K562 (cell line): ENCODE measurements at regions not wholly inside any gene's neighbourhood (a gene's known extent, or its start where the extent isn't known, plus 50 kb on each side); places are given as distances from the start of the nearest gene placed in this dataset.

Experiments used
- ATAC-seq: fragments of 200-7000 bp; cut with Tn5 transposase; 3 replicates; pipeline ENCODE4 v1.9.1; 2020; ENCODE audit warnings: moderate library complexity
- BruUV-seq: library from RNA; stranded (reverse); fragments of 400-500 nt; replicated peaks from 2 replicates; lab custom pipeline; 2021; lab: Mats Ljungman, UMichigan
- CTCF ChIA-PET: fragments of 300-600 bp; formaldehyde crosslinking; extraction: SDS; loops from one replicate; lab custom pipeline; 2021; ENCODE audit warnings: low intra/inter-chr PET ratio; lab: Yijun Ruan, JAX
- POLR2A ChIA-PET: fragments of 300-600, 350-650 bp; sonication (Branson Sonifier 250); formaldehyde crosslinking; extraction: SDS; loops from one replicate; lab custom pipeline; 2021; ENCODE audit warnings: antibody characterized with exemption, inconsistent platforms; lab: Yijun Ruan, JAX
- DNase-seq, 4 experiments: peaks; one replicate each; pipeline versions ENCODE4 v3.0.0 to v3.0.0-alpha.2; 2011 to 2018; ENCODE audit warnings: low spot score in 3 of 4, mixed read lengths in 3 of 4; ENCODE audit errors: extremely low read depth in 1 of 4
- FAIRE-seq: peaks from 2 replicates; lab custom pipeline; 2011; peaks lifted over from hg19 to GRCh38; lab: Jason Lieb, UNC
- H2AFZ ChIP-seq: 2 replicates; pipeline ENCODE4 v1.6.0; 2011; ENCODE audit warnings: low read depth, low read length, control low read depth, inconsistent platforms
- H3K27ac ChIP-seq: fragments of 200-600 bp; 3 replicates; pipeline ENCODE4 v1.8.0; 2011; ENCODE audit warnings: low read depth, mild to moderate bottlenecking, control low read depth, inconsistent platforms, low read length, moderate library complexity, mixed read lengths; ENCODE audit errors: extremely low read depth
- H3K27me3 ChIP-seq, 2 experiments: fragments of 300-600 bp in 1 of 2; 2 replicates in 1 of 2; 3 replicates in 1 of 2; pipeline versions ENCODE4 v1.6.0 to v1.8.0; 2011; ENCODE audit warnings: inconsistent platforms in 2 of 2, low read length in 2 of 2, mild to moderate bottlenecking in 1 of 2, mixed read lengths in 1 of 2, moderate library complexity in 1 of 2; ENCODE audit not compliant: control insufficient read depth in 2 of 2, insufficient read depth in 2 of 2
- H3K36me3 ChIP-seq: fragments of 300-600 bp; 3 replicates; pipeline ENCODE4 v1.8.0; 2011; ENCODE audit warnings: mild to moderate bottlenecking, low read length, inconsistent platforms; ENCODE audit not compliant: control insufficient read depth, insufficient read depth
- H3K4me1 ChIP-seq, 2 experiments: fragments of 200-600 bp in 1 of 2; replicated peaks in 1 of 2; 2 replicates in 1 of 2; 3 replicates in 1 of 2; pipeline versions ENCODE4 v1.5.1 to v1.8.0; 2011; ENCODE audit warnings: inconsistent platforms in 2 of 2, low read length in 2 of 2, mild to moderate bottlenecking in 1 of 2, mixed read lengths in 1 of 2, moderate library complexity in 1 of 2; ENCODE audit not compliant: control insufficient read depth in 2 of 2, insufficient read depth in 2 of 2
- H3K4me2 ChIP-seq: 2 replicates; pipeline ENCODE4 v1.6.1; 2011; ENCODE audit warnings: low read length, control low read depth, inconsistent platforms, mixed read lengths; ENCODE audit not compliant: insufficient read depth
- H3K4me3 ChIP-seq: fragments of 200-600 bp; sonication (generic), shearing (Covaris generic); 2 replicates; pipeline ENCODE4 v1.5.1; 2016; ENCODE audit warnings: control low read depth, inconsistent platforms
- H3K79me2 ChIP-seq: fragments of 200-600 bp; 3 replicates; pipeline ENCODE4 v1.8.0; 2011; ENCODE audit warnings: low read length, inconsistent platforms; ENCODE audit not compliant: control insufficient read depth, insufficient read depth
- H3K9ac ChIP-seq, 2 experiments: 2 replicates each; pipeline versions ENCODE4 v1.6.0 to v1.6.1; 2011; ENCODE audit warnings: low read depth in 2 of 2, low read length in 2 of 2, control low read depth in 1 of 2, inconsistent platforms in 1 of 2, mild to moderate bottlenecking in 1 of 2, mixed read lengths in 1 of 2; ENCODE audit not compliant: insufficient read depth in 1 of 2
- H3K9me1 ChIP-seq: one replicate; pipeline ENCODE4 v1.6.0; 2011; ENCODE audit warnings: inconsistent platforms, mild to moderate bottlenecking, low read length, moderate library complexity; ENCODE audit not compliant: control insufficient read depth, insufficient read depth
- H3K9me3 ChIP-seq: replicated peaks from 2 replicates; pipeline ENCODE4 v1.5.1; 2011; ENCODE audit warnings: low read depth, low read length, inconsistent platforms; ENCODE audit not compliant: control insufficient read depth, insufficient read depth
- H4K20me1 ChIP-seq: replicated peaks from 2 replicates; pipeline ENCODE4 v1.6.1; 2011; ENCODE audit warnings: low read length, inconsistent platforms, mixed read lengths; ENCODE audit not compliant: control insufficient read depth, insufficient read depth
- ELK3 ChIP-seq: fragments of 450-650 bp; formaldehyde crosslinking; IDR thresholded peaks from 2 replicates; pipeline ENCODE4 v1.4.0; 2020; ENCODE audit warnings: mild to moderate bottlenecking
- GTF2F1 ChIP-seq: IDR thresholded peaks from 2 replicates; pipeline ENCODE4 v1.6.1; 2011; ENCODE audit warnings: low read depth, low read length, improper control_type of control experiment
- HES1 ChIP-seq: fragments of 450-650 bp; IDR thresholded peaks from 2 replicates; pipeline ENCODE4 v1.6.1; 2016; ENCODE audit warnings: low read depth, mild to moderate bottlenecking, moderate library complexity
- IRF9 ChIP-seq: fragments of 450-650 bp; IDR thresholded peaks from 2 replicates; pipeline ENCODE4 v1.6.1; 2016; ENCODE audit warnings: missing biosample characterization, missing genetic modification characterization
- MLLT1 ChIP-seq, 2 experiments: fragments of 450-650 bp; IDR thresholded peaks; 2 replicates each; pipeline ENCODE4 v1.6.1; 2016
- PURB ChIP-seq: sonication (generic); formaldehyde crosslinking; IDR thresholded peaks from 2 replicates; pipeline ENCODE4 v1.9.0; 2021; ENCODE audit warnings: low read depth, mild to moderate bottlenecking, missing genetic modification reagents
- RBM25 ChIP-seq: fragments of 200-400 bp; formaldehyde crosslinking; IDR thresholded peaks from 2 replicates; pipeline ENCODE4 v1.6.1; 2018; ENCODE audit warnings: low read length, low read depth, moderate library complexity; ENCODE audit not compliant: severe bottlenecking
- SAP30 ChIP-seq: fragments of 200-600 bp; sonication (generic); IDR thresholded peaks from 2 replicates; pipeline ENCODE4 v1.6.1; 2012; ENCODE audit warnings: borderline replicate concordance, low read depth, mild to moderate bottlenecking, moderate library complexity, low read length, control low read depth, inconsistent platforms; ENCODE audit not compliant: insufficient read depth, poor library complexity, severe bottlenecking
- SMAD2 ChIP-seq: fragments of 150-350 bp; IDR thresholded peaks from 2 replicates; pipeline ENCODE4 v1.6.1; 2014; ENCODE audit warnings: low read depth, mild to moderate bottlenecking, low read length
- ZNF12 ChIP-seq: sonication (generic); formaldehyde crosslinking; IDR thresholded peaks from 2 replicates; pipeline ENCODE4 v1.4.0; 2020; ENCODE audit warnings: mild to moderate bottlenecking, missing genetic modification reagents
- ZNF24 ChIP-seq: fragments of 450-650 bp; IDR thresholded peaks from 2 replicates; pipeline ENCODE4 v1.6.1; 2016
- WGBS: fragments of 100-300 bp; shearing (Covaris generic); methylation state at CpG from one replicate; pipeline ENCODE4 v1.1.6; 2016; ENCODE audit warnings: low coverage, mixed read lengths; ENCODE audit not compliant: insufficient coverage; ENCODE audit errors: missing lambda C conversion rate; 5-methylcytosine and 5-hydroxymethylcytosine counted together
- in situ Hi-C: fragments of 300-500 bp; cut with MboI; formaldehyde crosslinking; loops from 4 replicates; pipeline ENCODE4 v1.15.0; 2018; ENCODE audit warnings: inconsistent platforms, mixed read lengths
- intact Hi-C: fragments of 100-400 bp; cut with micrococcal nuclease; formaldehyde crosslinking; loops from 2 replicates; pipeline ENCODE4 v1.14.2; 2022

GRCh38 chr16:5235119-5235518, 137.5 kb upstream of the EEF2KMT start:
- intact Hi-C loops, result loop anchor here (5.0 kb wide), 1 partner anchor 257 kb away; no protein-coding TSS in a partner anchor
- 3% methylated on average over 7 of the region's 8 CpGs for WGBS
- POLR2A ChIA-PET, result interaction anchor here (1.3 kb wide), 1 partner anchor 14 kb away, joined by 4 read pairs; no protein-coding TSS in a partner anchor

GRCh38 chr16:5234295-5235050, 136.9 kb upstream of the EEF2KMT start:
- H3K9ac ChIP-seq, result no peak overlapping the region
- POLR2A ChIA-PET, result interaction anchor here (1.3 kb wide), 1 partner anchor 13 kb away, joined by 4 read pairs; no protein-coding TSS in a partner anchor
- no peak overlapping the region for H3K4me2 ChIP-seq
- H3K4me3 ChIP-seq, result no peak overlapping the region
- in situ Hi-C loops, result loop anchor here (25.0 kb wide), 2 partner anchors 253 to 378 kb away; no protein-coding TSS in a partner anchor
- H3K4me1 ChIP-seq, result peaks cover 0 to 1% of the 10 kb centered on the region in 2 experiments; a peak in 1 of 5 replicates
- H3K9me3 ChIP-seq, result no peaks in the 10 kb centered on the region
- no peak overlapping the region for H3K27ac ChIP-seq
- peaks cover 2 to 6% of the 10 kb centered on the region in 2 experiments; a peak in 2 of 5 replicates for H3K27me3 ChIP-seq
- CTCF ChIA-PET, result no interaction called here
- FAIRE-seq (no peak), DNase-seq (no peak), ATAC-seq (no peak)
- BruUV-seq, result no TSS peak
- no peaks in the 10 kb centered on the region for H3K9me1 ChIP-seq
- no peaks in the 10 kb centered on the region for H3K36me3 ChIP-seq
- H3K79me2 ChIP-seq, result no peaks in the 10 kb centered on the region
- WGBS, result 1% methylated on average over 19 of the region's 21 CpGs
- no peak overlapping the region for H2AFZ ChIP-seq
- H4K20me1 ChIP-seq, result no peaks in the 10 kb centered on the region
- intact Hi-C loops, result loop anchor here (5.0 kb wide), 1 partner anchor 258 kb away; no protein-coding TSS in a partner anchor
- TF ChIP-seq PURB (CRISPR knock-in tag), result no peak
- TF ChIP-seq GTF2F1, result no peak
- TF ChIP-seq IRF9 (tag), result no peak
- no peak for TF ChIP-seq HES1
- no peak for TF ChIP-seq ELK3 (CRISPR knock-in tag)
- no peak for TF ChIP-seq MLLT1 (IDR thresholded peaks at IDR 0.05)
- TF ChIP-seq SAP30, result no peak
- TF ChIP-seq ZNF12 (CRISPR knock-in tag), result no peak

More at GRCh38 chr16:5235119-5235518, 137.5 kb upstream of the EEF2KMT start:
- ATAC-seq (no peak), FAIRE-seq (no peak), DNase-seq (no peak)
- H3K4me1 ChIP-seq, result peaks cover 0 to 5% of the 10 kb centered on the region in 2 experiments; a peak in 1 of 5 replicates
- no peaks in the 10 kb centered on the region for H3K9me3 ChIP-seq
- H3K27ac ChIP-seq, result no peak overlapping the region
- peak; percentile 62 for TF ChIP-seq RBM25
- TF ChIP-seq ZNF24, result no peak
- no peak for TF ChIP-seq SMAD2
- peaks cover 2 to 6% of the 10 kb centered on the region in 2 experiments; a peak in 2 of 5 replicates for H3K27me3 ChIP-seq
- no peaks in the 10 kb centered on the region for H4K20me1 ChIP-seq
- H3K36me3 ChIP-seq, result no peaks in the 10 kb centered on the region
- H2AFZ ChIP-seq, result no peak overlapping the region
- H3K9me1 ChIP-seq, result no peaks in the 10 kb centered on the region
- CTCF ChIA-PET, result no interaction called here
- in situ Hi-C loops, result loop anchor here (25.0 kb wide), 2 partner anchors 252 to 377 kb away; no protein-coding TSS in a partner anchor
- H3K4me2 ChIP-seq, result no peak overlapping the region
- no peak overlapping the region for H3K4me3 ChIP-seq
- no peak overlapping the region for H3K9ac ChIP-seq
- BruUV-seq, result no TSS peak
- no peaks in the 10 kb centered on the region for H3K79me2 ChIP-seq
